Glomerular visceral epithelial cell (primary cell): ENCODE measurements at regions not wholly inside any gene's neighbourhood (a gene's known extent, or its start where the extent isn't known, plus 50 kb on each side); places are given as distances from the start of the nearest gene placed in this dataset.

Experiments
- DNase-seq: peaks from one replicate; pipeline ENCODE4 v3.0.0-alpha.2; 2016; ENCODE audit errors: extremely low spot score

GRCh38 chr16:26189536-26189935, 497.8 kb downstream of the HS3ST4 start:
- DNase-seq, result no peak

- no peak for DNase-seq
Measured at GRCh38 chr16:26194526-26194925, 502.8 kb downstream of the HS3ST4 start.

- DNase-seq, result no peak
Measured at GRCh38 chr16:26195225-26195624, 503.5 kb downstream of the HS3ST4 start.

- no peak for DNase-seq
Measured at GRCh38 chr16:26196310-26196709, 504.6 kb downstream of the HS3ST4 start.

GRCh38 chr16:26196802-26197201, 505.0 kb downstream of the HS3ST4 start:
- DNase-seq, result no peak

- DNase-seq, result no peak
Measured at GRCh38 chr16:26197707-26198106, 505.9 kb downstream of the HS3ST4 start.

- DNase-seq, result no peak
Measured at GRCh38 chr16:26198221-26198620, 506.5 kb downstream of the HS3ST4 start.

- DNase-seq, result no peak
Measured at GRCh38 chr16:26204138-26204537, 512.4 kb downstream of the HS3ST4 start.

- no peak for DNase-seq
Measured at GRCh38 chr16:26211542-26211941, 519.8 kb downstream of the HS3ST4 start.

- DNase-seq, result no peak
Measured at GRCh38 chr16:26212599-26212998, 520.8 kb downstream of the HS3ST4 start.

GRCh38 chr16:26214581-26215174, 522.9 kb downstream of the HS3ST4 start:
- no peak for DNase-seq

- DNase-seq, result no peak
Measured at GRCh38 chr16:26220894-26221293, 529.1 kb downstream of the HS3ST4 start.

GRCh38 chr16:26231647-26232046, 539.9 kb downstream of the HS3ST4 start:
- DNase-seq, result no peak

- no peak for DNase-seq
Measured at GRCh38 chr16:26240807-26241206, 549.0 kb downstream of the HS3ST4 start.

GRCh38 chr16:26247063-26247462, 555.3 kb downstream of the HS3ST4 start:
- DNase-seq, result no peak

GRCh38 chr16:26252598-26252997, 560.8 kb downstream of the HS3ST4 start:
- DNase-seq, result no peak

- DNase-seq, result no peak
Measured at GRCh38 chr16:26261621-26262020, 569.9 kb downstream of the HS3ST4 start.

- no peak for DNase-seq
Measured at GRCh38 chr16:26263406-26263805, 571.6 kb downstream of the HS3ST4 start.

GRCh38 chr16:26267641-26268040, 575.9 kb downstream of the HS3ST4 start:
- no peak for DNase-seq

GRCh38 chr16:26269673-26270072, 577.9 kb downstream of the HS3ST4 start:
- DNase-seq, result no peak

GRCh38 chr16:26273607-26274006, 581.8 kb downstream of the HS3ST4 start:
- no peak for DNase-seq

- no peak for DNase-seq
Measured at GRCh38 chr16:26275021-26275590, 583.3 kb downstream of the HS3ST4 start.

GRCh38 chr16:26276289-26276688, 584.5 kb downstream of the HS3ST4 start:
- no peak for DNase-seq
